ENCODE measurements at regions not wholly inside any gene's neighbourhood (a gene's known extent, or its start where the extent isn't known, plus 50 kb on each side); places are given as distances from the start of the nearest gene placed in this dataset.

- no peaks in the 10 kb centered on the region for H3K27me3 ChIP-seq (ENCODE audit: control insufficient read depth in 2 of 2, insufficient read depth in 2 of 2, low read length in 2 of 2)
- no peak overlapping the region for H3K27ac ChIP-seq (ENCODE audit: low read depth in 2 of 2, low read length in 2 of 2)
- no peak overlapping the region for H3K9ac ChIP-seq (ENCODE audit: low read depth in 1 of 2, low read length in 2 of 2)
- H3K4me1 ChIP-seq (ENCODE audit: control insufficient read depth in 2 of 2, insufficient read depth in 2 of 2, low read length in 2 of 2), result peaks cover 0 to 2% of the 10 kb centered on the region in 2 donors
- no peak overlapping the region for H3K4me3 ChIP-seq (ENCODE audit: low read length in 2 of 2)
- no peaks in the 10 kb centered on the region for H3K9me3 ChIP-seq (ENCODE audit: control insufficient read depth in 2 of 2, low read length in 2 of 2)
- no peaks in the 10 kb centered on the region for H3K36me3 ChIP-seq (ENCODE audit: control insufficient read depth in 2 of 2, insufficient read depth in 2 of 2, low read length in 2 of 2)
Measured at GRCh38 chr1:184287001-184287400, 99.8 kb upstream of the C1orf21 start.

- no peak overlapping the region for H3K4me3 ChIP-seq (ENCODE audit: low read length in 2 of 2)
- H3K27me3 ChIP-seq (ENCODE audit: control insufficient read depth in 2 of 2, insufficient read depth in 2 of 2, low read length in 2 of 2), result no peaks in the 10 kb centered on the region
- H3K36me3 ChIP-seq (ENCODE audit: control insufficient read depth in 2 of 2, insufficient read depth in 2 of 2, low read length in 2 of 2), result no peaks in the 10 kb centered on the region
- H3K4me1 ChIP-seq (ENCODE audit: control insufficient read depth in 2 of 2, insufficient read depth in 2 of 2, low read length in 2 of 2), result no peaks in the 10 kb centered on the region
- no peak overlapping the region for H3K9ac ChIP-seq (ENCODE audit: low read depth in 1 of 2, low read length in 2 of 2)
- no peak overlapping the region for H3K27ac ChIP-seq (ENCODE audit: low read depth in 2 of 2, low read length in 2 of 2)
- H3K9me3 ChIP-seq (ENCODE audit: control insufficient read depth in 2 of 2, low read length in 2 of 2), result no peaks in the 10 kb centered on the region
Measured at GRCh38 chr1:184289825-184290550, 96.8 kb upstream of the C1orf21 start.

- Histone ChIP-seq H3K9me3 (ENCODE audit: control insufficient read depth in 2 of 2, low read length in 2 of 2) (no peaks in the 10 kb centered on the region), H3K4me1 (ENCODE audit: control insufficient read depth in 2 of 2, insufficient read depth in 2 of 2, low read length in 2 of 2) (no peaks in the 10 kb centered on the region), H3K4me3 (ENCODE audit: low read length in 2 of 2) (no peak overlapping the region), H3K36me3 (ENCODE audit: control insufficient read depth in 2 of 2, insufficient read depth in 2 of 2, low read length in 2 of 2) (no peaks in the 10 kb centered on the region), H3K27ac (ENCODE audit: low read depth in 2 of 2, low read length in 2 of 2) (no peak overlapping the region), H3K9ac (ENCODE audit: low read depth in 1 of 2, low read length in 2 of 2) (no peak overlapping the region), H3K27me3 (ENCODE audit: control insufficient read depth in 2 of 2, insufficient read depth in 2 of 2, low read length in 2 of 2) (no peaks in the 10 kb centered on the region)
Measured at GRCh38 chr1:184291701-184292100, 95.1 kb upstream of the C1orf21 start.

GRCh38 chr1:184292101-184292500 is 94.7 kb upstream of the C1orf21 start:
- H3K27ac ChIP-seq (ENCODE audit: low read depth in 2 of 2, low read length in 2 of 2), result no peak overlapping the region
- H3K9me3 ChIP-seq (ENCODE audit: control insufficient read depth in 2 of 2, low read length in 2 of 2), result no peaks in the 10 kb centered on the region
- no peaks in the 10 kb centered on the region for H3K27me3 ChIP-seq (ENCODE audit: control insufficient read depth in 2 of 2, insufficient read depth in 2 of 2, low read length in 2 of 2)
- H3K4me3 ChIP-seq (ENCODE audit: low read length in 2 of 2), result no peak overlapping the region
- no peak overlapping the region for H3K9ac ChIP-seq (ENCODE audit: low read depth in 1 of 2, low read length in 2 of 2)
- no peaks in the 10 kb centered on the region for H3K4me1 ChIP-seq (ENCODE audit: control insufficient read depth in 2 of 2, insufficient read depth in 2 of 2, low read length in 2 of 2)
- H3K36me3 ChIP-seq (ENCODE audit: control insufficient read depth in 2 of 2, insufficient read depth in 2 of 2, low read length in 2 of 2), result no peaks in the 10 kb centered on the region

GRCh38 chr1:184294101-184294500 is 92.7 kb upstream of the C1orf21 start:
- Histone ChIP-seq H3K27me3 (ENCODE audit: control insufficient read depth in 2 of 2, insufficient read depth in 2 of 2, low read length in 2 of 2) (no peaks in the 10 kb centered on the region), H3K36me3 (ENCODE audit: control insufficient read depth in 2 of 2, insufficient read depth in 2 of 2, low read length in 2 of 2) (no peaks in the 10 kb centered on the region), H3K9ac (ENCODE audit: low read depth in 1 of 2, low read length in 2 of 2) (no peak overlapping the region), H3K27ac (ENCODE audit: low read depth in 2 of 2, low read length in 2 of 2) (no peak overlapping the region), H3K4me3 (ENCODE audit: low read length in 2 of 2) (no peak overlapping the region), H3K4me1 (ENCODE audit: control insufficient read depth in 2 of 2, insufficient read depth in 2 of 2, low read length in 2 of 2) (no peaks in the 10 kb centered on the region), H3K9me3 (ENCODE audit: control insufficient read depth in 2 of 2, low read length in 2 of 2) (no peaks in the 10 kb centered on the region)

- H3K9ac ChIP-seq (ENCODE audit: low read depth in 1 of 2, low read length in 2 of 2), result peak overlapping the region in 1 of 2 donors; percentile 20
- H3K27me3 ChIP-seq (ENCODE audit: control insufficient read depth in 2 of 2, insufficient read depth in 2 of 2, low read length in 2 of 2), result no peaks in the 10 kb centered on the region
- no peaks in the 10 kb centered on the region for H3K36me3 ChIP-seq (ENCODE audit: control insufficient read depth in 2 of 2, insufficient read depth in 2 of 2, low read length in 2 of 2)
- H3K4me1 ChIP-seq (ENCODE audit: control insufficient read depth in 2 of 2, insufficient read depth in 2 of 2, low read length in 2 of 2), result no peaks in the 10 kb centered on the region
- no peak overlapping the region for H3K4me3 ChIP-seq (ENCODE audit: low read length in 2 of 2)
- no peaks in the 10 kb centered on the region for H3K9me3 ChIP-seq (ENCODE audit: control insufficient read depth in 2 of 2, low read length in 2 of 2)
- peak overlapping the region; percentile 46 to 69 for H3K27ac ChIP-seq (ENCODE audit: low read depth in 2 of 2, low read length in 2 of 2)
Measured at GRCh38 chr1:184296466-184297243, 90.2 kb upstream of the C1orf21 start.

GRCh38 chr1:184297244-184297750 is 89.5 kb upstream of the C1orf21 start:
- Histone ChIP-seq H3K9ac (ENCODE audit: low read depth in 1 of 2, low read length in 2 of 2) (no peak overlapping the region), H3K27ac (ENCODE audit: low read depth in 2 of 2, low read length in 2 of 2) (peak overlapping the region; percentile 46 to 69)

GRCh38 chr1:184298440-184299405 is 88.1 kb upstream of the C1orf21 start:
- H3K4me1 ChIP-seq (ENCODE audit: control insufficient read depth in 2 of 2, insufficient read depth in 2 of 2, low read length in 2 of 2), result no peaks in the 10 kb centered on the region
- no peaks in the 10 kb centered on the region for H3K36me3 ChIP-seq (ENCODE audit: control insufficient read depth in 2 of 2, insufficient read depth in 2 of 2, low read length in 2 of 2)
- no peaks in the 10 kb centered on the region for H3K9me3 ChIP-seq (ENCODE audit: control insufficient read depth in 2 of 2, low read length in 2 of 2)
- H3K27me3 ChIP-seq (ENCODE audit: control insufficient read depth in 2 of 2, insufficient read depth in 2 of 2, low read length in 2 of 2), result no peaks in the 10 kb centered on the region
- no peak overlapping the region for H3K9ac ChIP-seq (ENCODE audit: low read depth in 1 of 2, low read length in 2 of 2)
- H3K27ac ChIP-seq (ENCODE audit: low read depth in 2 of 2, low read length in 2 of 2), result no peak overlapping the region
- H3K4me3 ChIP-seq (ENCODE audit: low read length in 2 of 2), result no peak overlapping the region

More at GRCh38 chr1:184297244-184297750, 89.5 kb upstream of the C1orf21 start:
- Histone ChIP-seq H3K4me3 (ENCODE audit: low read length in 2 of 2) (no peak overlapping the region), H3K4me1 (ENCODE audit: control insufficient read depth in 2 of 2, insufficient read depth in 2 of 2, low read length in 2 of 2) (no peaks in the 10 kb centered on the region), H3K36me3 (ENCODE audit: control insufficient read depth in 2 of 2, insufficient read depth in 2 of 2, low read length in 2 of 2) (no peaks in the 10 kb centered on the region), H3K9me3 (ENCODE audit: control insufficient read depth in 2 of 2, low read length in 2 of 2) (no peaks in the 10 kb centered on the region), H3K27me3 (ENCODE audit: control insufficient read depth in 2 of 2, insufficient read depth in 2 of 2, low read length in 2 of 2) (no peaks in the 10 kb centered on the region)

GRCh38 chr1:184299406-184299790 is 87.4 kb upstream of the C1orf21 start:
- Histone ChIP-seq H3K27me3 (ENCODE audit: control insufficient read depth in 2 of 2, insufficient read depth in 2 of 2, low read length in 2 of 2) (no peaks in the 10 kb centered on the region), H3K9ac (ENCODE audit: low read depth in 1 of 2, low read length in 2 of 2) (no peak overlapping the region), H3K9me3 (ENCODE audit: control insufficient read depth in 2 of 2, low read length in 2 of 2) (no peaks in the 10 kb centered on the region), H3K4me1 (ENCODE audit: control insufficient read depth in 2 of 2, insufficient read depth in 2 of 2, low read length in 2 of 2) (no peaks in the 10 kb centered on the region), H3K4me3 (ENCODE audit: low read length in 2 of 2) (no peak overlapping the region), H3K36me3 (ENCODE audit: control insufficient read depth in 2 of 2, insufficient read depth in 2 of 2, low read length in 2 of 2) (no peaks in the 10 kb centered on the region), H3K27ac (ENCODE audit: low read depth in 2 of 2, low read length in 2 of 2) (no peak overlapping the region)

All from mucosa of rectum (tissue), 2 donors.